HG03469 (cell line): ENCODE measurements at regions not wholly inside any gene's neighbourhood (a gene's known extent, or its start where the extent isn't known, plus 50 kb on each side); places are given as distances from the start of the nearest gene placed in this dataset.

Source experiments
- ATAC-seq: cut with Tn5 transposase; IDR thresholded peaks from one replicate; pipeline ENCODE4 v1.9.1; 2021; ENCODE audit warnings: mild to moderate bottlenecking, moderate library complexity, moderate number of reproducible peaks; ENCODE audit not compliant: unreplicated experiment

DNA sequence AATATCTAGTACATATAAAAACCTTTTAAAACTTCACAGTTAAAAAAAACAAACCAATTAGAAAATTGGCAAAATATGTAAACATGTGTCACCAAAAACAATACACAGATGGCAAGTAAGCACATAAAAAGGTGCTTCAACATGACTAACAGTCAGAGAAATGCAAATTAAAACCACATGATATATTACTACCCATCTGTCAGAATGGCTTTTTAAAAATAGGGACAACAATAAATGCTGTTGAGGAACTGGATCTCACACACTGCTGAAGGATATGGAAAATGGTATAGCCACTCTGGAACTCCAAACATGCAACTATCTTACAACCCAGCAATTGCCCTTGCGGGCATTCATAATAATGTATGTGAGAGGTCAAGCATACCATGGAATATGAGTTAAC is 1153.6 kb downstream of the FLRT2 start:
- no peak for ATAC-seq

DNA sequence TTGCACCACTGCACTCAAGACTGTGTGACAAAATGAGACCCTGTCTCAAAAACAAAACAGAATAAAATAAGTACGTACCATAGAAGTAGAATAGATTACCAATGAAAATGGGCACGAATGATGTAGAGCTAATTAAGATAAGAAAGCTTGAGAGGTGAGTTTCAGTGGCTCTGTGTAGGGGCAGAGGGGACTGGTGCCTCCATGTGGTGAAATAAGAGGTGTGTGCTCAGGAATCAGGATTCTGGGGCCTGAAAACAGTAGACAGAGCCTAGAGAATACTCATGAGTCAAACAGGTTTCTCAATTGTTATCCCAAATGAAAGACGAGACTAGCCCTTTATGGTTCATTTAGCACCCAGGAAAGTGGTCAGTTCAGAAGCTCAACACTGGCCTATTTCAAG is 1145.1 kb downstream of the FLRT2 start:
- no peak for ATAC-seq

DNA sequence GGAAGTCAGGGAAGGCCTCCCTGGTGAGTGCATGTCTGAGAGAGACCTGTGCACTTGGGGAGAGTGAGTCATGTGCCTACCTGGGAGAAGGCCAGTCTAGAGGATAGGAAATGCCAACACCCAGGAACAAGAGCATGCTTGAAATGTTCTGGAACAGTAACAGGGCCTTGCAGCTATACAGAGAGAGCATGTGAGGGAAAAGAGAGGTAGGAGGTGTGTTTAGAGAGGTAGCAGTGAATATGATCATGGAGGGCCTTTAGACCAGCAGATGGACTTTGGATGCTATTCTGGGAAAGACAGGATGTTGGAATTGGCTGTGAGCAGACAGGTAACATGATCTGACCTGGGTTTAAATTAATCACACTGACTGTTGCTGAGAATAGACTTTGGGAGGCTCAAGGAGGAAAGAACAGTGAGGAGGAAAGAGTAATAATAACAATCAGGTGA is 1143.6 kb downstream of the FLRT2 start:
- ATAC-seq = no peak

DNA sequence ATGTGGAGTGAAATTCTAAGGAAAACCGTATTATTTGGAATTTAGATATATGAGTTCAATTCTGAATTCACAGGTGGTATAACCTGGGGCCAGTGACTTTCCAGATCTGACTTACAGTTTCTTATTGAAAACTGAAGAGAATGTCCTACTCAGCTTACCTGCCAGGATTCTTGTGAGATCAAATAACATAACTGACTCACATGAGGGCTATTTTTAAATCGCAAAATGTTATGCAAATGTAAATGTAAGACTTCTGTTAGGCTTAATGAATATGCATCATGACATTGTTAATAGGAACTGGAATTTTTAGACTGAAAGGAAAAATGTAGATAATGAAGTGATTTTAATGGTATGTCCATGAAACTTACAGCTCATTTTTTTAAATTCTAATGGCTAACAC is 1142.1 kb downstream of the FLRT2 start:
- no peak for ATAC-seq

DNA sequence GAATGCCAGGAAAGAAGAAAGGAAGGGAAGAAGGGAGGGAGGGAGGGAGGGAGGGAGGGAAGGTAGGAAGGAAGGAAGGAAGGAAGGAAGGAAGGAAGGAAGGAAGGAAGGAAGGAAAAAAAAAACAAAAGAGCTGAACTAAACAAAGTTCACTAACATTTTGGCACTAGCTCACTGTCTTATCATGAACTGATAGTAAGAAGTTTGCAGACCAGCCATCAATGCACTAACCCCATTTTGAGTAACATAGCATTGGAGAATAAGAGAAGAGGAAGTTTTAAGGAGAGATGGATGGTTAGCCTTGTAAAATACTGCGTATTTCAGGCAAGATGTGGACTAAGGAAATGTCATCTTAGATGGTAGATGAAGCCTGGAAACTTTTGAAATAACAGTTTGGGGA is 1136.0 kb downstream of the FLRT2 start:
- ATAC-seq = no peak

DNA sequence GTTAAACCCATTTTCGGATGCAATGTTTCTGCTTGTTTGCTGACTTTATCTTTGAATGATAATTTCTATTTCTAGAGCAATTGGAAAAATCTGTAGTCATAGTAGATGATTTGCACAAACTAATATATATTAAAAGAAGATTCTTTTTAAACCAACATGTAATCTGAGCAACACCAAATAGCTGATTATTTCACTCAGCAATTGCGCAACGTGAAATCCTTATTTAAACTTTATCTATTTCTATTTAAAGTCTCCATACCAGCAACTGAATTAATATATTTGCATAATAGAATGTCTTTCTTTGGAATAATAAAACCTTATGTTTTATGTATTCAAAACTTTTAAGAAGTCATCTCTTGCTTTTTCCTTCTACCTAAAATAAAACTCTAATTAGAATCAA is 1132.4 kb downstream of the FLRT2 start:
- ATAC-seq = no peak

DNA sequence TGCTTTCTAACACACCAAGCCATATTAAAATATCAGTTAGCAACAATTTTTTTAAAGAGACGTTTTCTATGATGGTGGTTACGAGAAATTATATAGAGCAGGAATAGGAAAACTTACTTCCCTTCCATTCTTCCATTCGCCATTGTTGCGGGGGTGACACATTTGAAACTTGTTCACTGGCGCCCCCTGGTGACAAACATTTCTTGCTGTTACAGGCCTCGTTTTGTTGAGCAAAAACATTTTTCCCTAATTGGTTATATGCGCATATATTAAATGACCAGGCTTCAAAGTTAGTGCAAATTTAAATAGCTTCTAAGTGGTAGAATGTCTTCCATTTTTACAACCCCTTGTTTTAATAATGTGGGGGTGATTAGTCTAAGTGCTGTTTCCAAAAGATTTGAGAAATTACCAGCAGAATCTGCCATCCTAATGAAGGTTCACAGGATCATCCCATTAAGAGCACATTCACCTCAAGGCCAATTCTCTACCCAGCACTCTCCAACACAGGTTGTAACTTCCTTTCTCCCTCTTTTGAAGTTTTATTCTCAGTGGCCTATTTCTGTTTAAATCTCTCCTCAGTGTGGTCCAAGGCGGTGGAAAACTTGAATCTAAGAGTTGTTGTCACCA is 1124.7 kb downstream of the FLRT2 start:
- ATAC-seq = no peak

DNA sequence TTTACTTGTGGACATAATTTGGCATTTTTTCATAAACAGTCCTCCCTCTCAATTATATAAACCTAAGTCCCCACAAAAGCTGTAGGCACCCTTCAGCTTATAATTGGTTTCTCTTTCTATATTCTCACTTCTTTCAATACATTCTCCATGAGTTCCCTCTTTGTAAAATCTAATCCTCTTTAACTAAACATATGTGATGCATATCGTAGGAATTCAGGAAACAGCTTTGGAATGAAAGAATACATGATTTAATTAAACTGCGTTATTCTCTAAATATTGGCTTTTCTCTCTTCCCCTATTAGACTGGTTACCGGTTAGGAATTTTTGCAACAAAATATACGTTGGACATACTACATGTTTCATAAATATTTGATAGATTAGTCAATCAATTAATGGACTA is 1122.6 kb downstream of the FLRT2 start:
- ATAC-seq = no peak

DNA sequence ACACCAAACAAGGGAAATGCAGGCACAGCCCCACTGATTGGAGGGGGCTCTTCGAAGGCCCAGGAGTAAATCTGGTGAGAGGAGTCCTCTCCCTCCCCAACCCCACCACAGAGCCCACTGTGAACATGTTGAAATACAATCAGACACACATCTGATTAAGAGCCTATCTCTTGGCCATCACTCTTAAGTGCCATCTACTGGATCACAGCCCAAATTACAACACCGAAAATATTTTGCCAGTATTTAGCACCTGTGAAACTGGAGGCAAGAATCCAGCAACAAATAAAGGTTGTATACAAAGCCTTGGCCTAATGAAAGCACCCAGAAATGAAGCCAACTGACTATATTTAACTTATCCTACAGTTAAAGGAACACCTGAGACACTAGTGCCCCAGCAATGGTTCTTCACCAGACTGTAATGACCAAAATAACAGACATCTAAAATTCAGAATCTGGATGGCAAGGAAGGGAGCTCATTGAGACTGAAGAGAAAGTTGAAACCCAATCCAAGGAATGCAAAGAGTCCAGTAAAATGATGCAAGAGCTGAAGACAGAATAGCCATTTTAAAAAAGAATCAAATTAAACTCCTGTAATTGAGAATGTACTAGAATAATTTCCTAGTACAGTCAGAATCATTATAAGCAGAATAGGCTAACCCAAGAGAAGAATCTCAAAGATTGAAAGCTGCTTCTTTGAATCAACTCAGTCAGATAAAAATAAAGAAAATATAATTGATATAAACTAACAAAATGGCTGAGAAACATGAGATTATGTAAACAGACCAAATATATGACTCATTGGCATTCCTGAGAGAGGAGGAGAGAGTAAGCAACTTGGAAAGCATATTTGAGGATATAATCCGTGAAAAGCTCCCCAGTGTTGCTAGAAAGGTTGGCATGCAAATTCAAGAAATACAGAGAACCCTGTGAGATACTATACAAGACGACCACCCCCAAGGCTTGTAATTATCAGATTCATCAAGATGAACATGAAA is 1117.0 kb downstream of the FLRT2 start:
- ATAC-seq = no peak

DNA sequence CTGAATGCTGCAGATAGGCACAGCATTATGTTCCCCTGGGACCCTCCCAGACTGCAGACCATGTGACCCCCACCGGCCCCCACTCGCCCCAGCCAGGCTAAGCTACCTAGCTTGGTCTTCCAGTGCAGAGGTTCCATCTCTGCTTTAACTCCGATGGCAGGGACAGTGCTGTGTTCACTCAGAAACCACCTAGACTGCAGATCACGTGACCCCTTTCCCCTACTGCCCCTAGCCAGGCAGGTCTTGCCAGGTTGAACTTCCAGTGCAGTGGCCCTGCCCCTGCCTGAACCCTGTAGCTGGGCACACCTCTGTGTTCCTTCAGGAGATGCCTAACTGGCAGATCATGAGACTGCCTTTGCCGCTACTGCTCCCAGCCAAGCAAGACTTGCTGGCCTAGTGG is 1116.2 kb downstream of the FLRT2 start:
- no peak for ATAC-seq

DNA sequence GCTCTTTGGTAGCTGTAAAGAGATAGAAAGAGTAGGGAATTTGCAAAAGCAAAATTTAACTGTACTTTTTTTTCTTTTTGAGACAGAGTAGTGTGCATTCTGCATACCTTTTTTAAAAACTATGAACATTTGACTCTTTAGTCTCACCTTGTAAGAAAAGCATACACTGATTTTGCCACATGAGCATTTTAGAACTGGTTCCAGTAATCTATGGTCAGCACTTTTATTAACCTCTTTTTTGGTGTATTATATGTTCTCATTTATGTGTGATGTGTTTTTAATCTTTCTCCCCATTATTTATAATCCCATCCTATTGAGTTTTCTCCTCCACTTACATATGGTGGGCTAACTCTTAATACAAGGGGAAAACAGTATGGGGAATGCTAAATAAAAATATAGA is 1111.4 kb downstream of the FLRT2 start:
- no peak for ATAC-seq

DNA sequence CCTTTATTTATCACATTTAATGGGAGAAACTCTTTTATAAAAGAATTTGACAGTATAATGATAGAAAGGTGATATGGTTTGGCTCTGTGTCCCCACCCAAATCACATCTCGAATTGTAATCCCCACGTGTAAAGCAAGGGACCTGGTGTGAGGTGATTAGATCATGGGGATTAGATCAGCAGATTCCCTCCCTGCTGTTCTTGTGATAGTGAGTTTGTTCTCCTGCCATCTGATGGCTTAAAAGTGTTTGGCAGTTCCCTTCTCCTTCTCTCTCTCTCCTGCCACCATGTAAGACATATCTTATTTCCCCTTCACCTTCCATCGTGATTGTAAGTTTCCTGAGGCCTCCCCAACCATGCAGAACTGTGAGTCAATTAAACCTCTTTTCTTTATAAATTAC is 1110.3 kb downstream of the FLRT2 start:
- no peak for ATAC-seq

DNA sequence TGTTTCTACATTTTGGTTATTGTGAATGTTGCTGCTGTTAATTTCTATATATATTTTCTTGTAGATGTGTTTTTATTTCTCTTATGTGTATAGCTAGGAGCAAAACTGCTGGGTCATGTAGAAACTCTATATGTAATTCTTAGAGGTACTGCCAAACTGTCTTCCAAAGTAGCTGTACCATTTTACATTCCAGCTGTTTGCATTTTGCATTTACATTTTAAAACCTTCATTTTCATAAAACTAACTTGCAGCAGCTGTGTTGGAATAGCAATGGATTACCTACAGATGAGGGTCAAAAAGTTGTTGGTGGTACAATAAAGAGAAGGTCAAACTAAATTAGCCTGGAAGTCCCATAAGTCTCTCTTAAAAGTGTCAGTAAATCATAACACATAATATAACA is 1109.7 kb downstream of the FLRT2 start:
- ATAC-seq = no peak

DNA sequence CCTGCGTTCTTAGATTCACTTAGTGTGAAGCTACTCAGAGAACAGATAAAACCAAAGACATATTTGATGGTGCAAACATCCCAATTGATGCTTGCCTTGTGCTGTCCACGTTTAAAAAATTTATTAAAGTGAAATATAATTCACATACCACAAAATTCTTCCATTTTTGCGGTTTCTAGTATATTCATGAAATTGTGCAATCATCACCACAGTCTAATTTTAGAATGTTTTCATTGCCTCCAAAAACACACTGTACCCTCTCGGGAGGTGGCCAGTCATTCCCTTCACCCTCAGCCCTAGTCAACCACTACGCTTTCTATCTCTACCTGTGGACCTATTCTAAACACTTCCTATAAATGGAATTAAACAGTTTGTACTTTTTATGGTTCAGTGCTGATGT is 1109.2 kb downstream of the FLRT2 start:
- ATAC-seq = no peak

DNA sequence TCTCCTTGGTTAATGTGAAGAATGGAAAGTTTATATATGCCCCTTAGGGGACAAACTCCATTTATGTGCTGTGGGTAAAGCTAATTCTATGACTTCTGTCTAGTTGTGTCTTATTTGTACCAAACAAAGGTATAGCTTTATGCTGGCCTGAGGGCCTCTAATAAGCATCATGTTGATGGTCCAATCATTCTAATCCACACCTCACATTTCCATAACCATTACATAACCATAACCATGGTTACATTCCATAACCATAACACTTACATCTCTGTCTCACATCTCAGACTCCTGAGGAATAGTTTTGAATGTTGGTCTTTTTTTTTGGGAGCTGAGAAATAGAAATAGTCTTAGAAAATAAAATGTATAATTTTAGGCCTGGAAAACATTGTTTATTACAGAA is 1097.1 kb downstream of the FLRT2 start:
- no peak for ATAC-seq

DNA sequence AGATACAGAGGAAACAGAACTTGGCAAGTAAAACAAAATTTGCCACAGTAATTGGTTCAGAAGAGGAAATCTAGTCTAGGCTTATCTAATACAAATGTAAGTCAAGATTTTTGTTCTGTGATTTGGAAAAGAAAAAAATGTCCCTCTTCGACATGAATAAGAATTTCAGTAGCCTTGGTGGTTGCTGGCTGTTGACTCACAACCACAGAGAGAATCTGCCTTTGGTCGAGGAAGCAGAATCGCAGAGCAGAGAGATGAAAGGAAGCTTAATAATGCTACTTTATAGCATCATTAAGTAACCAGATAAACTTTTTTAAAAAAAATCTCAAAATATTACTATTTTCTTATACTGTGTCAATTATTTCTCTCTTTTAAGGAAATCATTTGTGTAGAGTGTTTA is 1096.6 kb downstream of the FLRT2 start:
- no peak for ATAC-seq

DNA sequence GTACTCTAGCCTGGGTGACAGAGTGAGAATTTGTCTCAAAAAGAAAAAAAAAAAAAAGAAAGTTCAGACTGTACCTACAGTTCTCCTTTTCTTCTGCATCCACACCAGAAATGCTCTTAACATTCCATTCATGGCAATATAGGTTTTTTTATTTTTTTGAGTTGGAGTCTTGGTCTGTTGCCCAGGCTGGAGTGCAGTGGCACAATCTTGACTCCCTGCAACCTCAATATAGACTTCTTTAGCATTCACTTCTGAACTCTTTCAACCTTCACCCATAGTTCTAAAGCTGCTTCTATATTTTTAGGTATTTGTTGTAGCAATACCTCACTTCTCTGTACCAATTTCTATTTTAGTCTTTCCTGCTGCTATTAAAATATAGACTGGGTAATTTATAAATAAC is 1095.7 kb downstream of the FLRT2 start:
- ATAC-seq = no peak

DNA sequence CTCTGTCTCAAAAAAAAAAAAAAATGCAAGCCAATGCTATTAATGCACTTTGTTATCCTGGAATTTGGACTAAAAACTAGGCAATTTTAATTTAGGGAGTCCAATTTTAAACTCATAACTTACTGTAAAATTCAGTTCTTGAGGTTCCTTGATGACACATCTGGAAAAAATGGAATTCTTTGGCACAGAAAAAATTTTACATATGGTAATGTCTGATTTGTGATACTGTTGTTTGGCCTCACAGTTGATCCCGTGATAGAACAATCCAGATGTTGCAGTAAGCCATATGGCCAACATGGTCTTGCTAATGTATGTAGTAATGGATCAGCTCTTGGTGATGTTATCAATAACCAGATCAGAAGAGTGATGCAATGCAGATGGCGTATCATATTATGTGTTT is 1089.8 kb downstream of the FLRT2 start:
- no peak for ATAC-seq

DNA sequence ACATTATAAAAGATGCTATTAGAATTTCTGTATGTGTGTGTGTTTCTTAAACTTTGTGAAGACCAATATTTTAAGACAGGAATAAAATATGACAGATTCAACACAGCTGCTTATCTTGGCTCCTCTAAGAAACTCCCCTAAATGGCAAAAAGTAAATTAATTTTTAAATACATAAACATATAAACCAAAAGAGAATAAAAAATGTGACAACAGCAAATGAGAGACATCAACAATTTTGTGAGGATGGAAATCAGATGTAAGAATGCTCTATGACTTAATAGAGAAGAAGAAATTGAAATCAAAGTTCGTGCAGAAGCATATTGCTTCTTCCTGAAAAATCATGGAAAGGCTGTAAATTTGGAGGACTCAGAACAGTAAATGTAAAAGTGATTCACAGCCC is 1083.8 kb downstream of the FLRT2 start:
- no peak for ATAC-seq

DNA sequence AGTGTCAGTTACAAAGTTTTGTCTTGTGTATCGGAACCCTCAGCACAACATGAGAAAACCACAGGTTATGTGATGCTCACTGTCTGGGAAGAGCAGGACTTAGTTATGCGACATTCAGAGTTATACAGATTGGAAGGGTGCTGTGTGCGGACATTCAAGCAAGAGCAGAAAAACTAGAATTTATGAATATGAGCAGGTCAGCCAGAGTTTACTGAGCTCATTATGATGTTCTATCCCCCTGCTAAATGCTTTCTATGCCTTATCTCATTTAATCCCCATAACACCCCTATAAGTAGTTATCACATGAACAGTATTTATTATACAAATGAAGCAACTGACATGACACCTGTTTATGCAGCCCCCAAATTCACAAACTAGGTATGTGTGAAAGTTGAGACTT is 1083.2 kb downstream of the FLRT2 start:
- ATAC-seq = no peak

DNA sequence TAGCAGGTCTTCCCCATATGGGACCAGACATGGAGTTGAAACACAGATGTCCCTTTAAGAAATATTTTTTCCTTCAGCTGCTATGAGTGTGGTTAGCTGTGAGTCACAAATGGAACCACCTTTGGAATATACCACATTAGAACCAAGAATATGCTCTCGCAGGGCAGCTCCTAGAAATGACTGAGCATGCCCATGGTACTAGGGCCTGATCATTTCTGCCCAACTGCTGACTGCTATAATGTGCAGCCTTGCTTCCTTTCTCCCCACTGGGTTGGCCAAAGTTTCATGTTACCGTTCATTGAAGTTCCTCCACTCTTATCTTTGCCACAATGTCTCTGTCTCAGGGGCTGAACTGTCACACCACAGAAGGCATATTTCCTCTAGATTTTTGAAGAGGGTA is 1074.6 kb downstream of the FLRT2 start:
- ATAC-seq = no peak

DNA sequence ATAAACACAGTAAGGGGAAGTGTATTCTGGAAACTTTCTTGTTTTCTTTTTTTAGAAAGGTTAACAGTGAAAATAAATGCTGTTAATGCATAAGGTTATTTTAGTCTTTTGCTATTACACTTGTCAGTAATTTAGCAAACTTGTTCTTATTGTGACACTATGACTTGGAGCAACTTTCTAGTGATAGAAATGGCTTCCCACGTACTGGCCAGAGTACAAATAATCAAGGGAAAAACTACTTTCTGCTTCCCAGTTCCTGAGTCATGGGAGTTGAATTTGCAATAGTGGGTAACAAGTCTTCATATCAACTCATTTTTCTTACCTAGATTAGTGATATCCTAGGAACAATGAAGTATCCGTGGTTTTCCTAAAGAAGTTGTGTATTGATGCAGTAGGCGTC is 1072.3 kb downstream of the FLRT2 start:
- no peak for ATAC-seq
